ENCODE measurements at regions not wholly inside any gene's neighbourhood (a gene's known extent, or its start where the extent isn't known, plus 50 kb on each side); places are given as distances from the start of the nearest gene placed in this dataset.
A peak's percentile ranks its signal among the peaks of the same experiment; 100 is the strongest.

DNA sequence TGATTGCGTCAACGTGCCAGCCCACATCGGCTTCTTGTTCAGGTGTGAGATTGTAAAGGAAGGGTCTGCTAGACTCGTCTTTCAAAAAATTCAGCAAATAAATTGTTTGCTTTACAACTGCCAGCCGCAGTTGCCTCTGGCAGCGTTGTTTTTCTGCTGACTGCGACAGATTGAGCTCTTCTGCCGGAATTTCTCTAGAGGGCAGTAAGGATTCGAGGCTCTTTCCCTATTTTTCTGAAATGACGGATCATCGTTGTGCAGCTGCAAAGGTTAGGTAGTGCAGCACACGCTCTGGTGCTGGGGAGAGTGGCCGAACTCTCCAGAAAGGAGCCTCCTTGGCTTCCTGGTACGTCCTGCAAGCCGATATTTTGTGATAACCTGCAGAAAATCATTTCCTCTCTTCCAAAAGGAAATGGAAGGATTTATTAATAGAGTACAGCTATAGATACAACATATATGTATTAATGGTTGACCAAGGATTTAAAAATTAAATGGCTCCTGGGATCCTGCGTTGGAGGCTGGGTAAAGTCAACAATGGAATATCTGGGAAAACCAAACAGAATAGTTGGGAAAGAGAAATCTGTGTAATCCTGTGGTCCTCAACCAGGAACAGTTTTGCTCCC lies 121.9 kb upstream of the ZFP64 start:
- no peak overlapping the region for H3K18ac ChIP-seq (ENCODE audit: extremely low read depth, low read length)
- H3K4ac ChIP-seq (replicated peaks; ENCODE audit: insufficient read length, low read depth, low read length): no peak overlapping the region
- H4K8ac ChIP-seq (ENCODE audit: extremely low read depth, insufficient read depth, low read length): no peak overlapping the region
- DNase-seq (ENCODE audit: low read depth in 1 of 2, low spot score in 2 of 2) (no peak), FAIRE-seq (peak; percentile 76)
- H3K23ac ChIP-seq (ENCODE audit: insufficient read length): no peak overlapping the region
- ChIA-PET POLR2A (ENCODE audit: partially characterized antibody) (no interaction called here), CTCF (ENCODE audit: partially characterized antibody) (interaction anchor here (0.6 to 3.5 kb wide), 27 partner anchors 10 to 1814 kb away, joined by 3 to 39 read pairs (median 4); no protein-coding TSS in a partner anchor)
- H3K4me2 ChIP-seq (ENCODE audit: insufficient read depth in 1 of 2, low read depth in 2 of 2, low read length in 2 of 2): no peak overlapping the region
- H3K9me3 ChIP-seq (ENCODE audit: insufficient read depth in 2 of 2, low read depth in 1 of 2, low read length in 1 of 2): no peaks in the 10 kb centered on the region
- no peak overlapping the region for H2BK20ac ChIP-seq (ENCODE audit: low read length)
- no peak overlapping the region for H2BK15ac ChIP-seq (ENCODE audit: low read length)
- H4K5ac ChIP-seq (ENCODE audit: insufficient read length, low read depth, low read length): no peak overlapping the region
- no peak overlapping the region for H2AFZ ChIP-seq (ENCODE audit: low read length)
- H3K27me3 ChIP-seq (replicated peaks in 1 of 4; ENCODE audit: control insufficient read depth in 3 of 4, extremely low read depth in 1 of 4, insufficient read depth in 3 of 4, low read length in 3 of 4): peaks cover 0 to 2% (median 0%) of the 10 kb centered on the region in 4 experiments; a peak in 1 of 7 replicates
- H3K79me2 ChIP-seq (ENCODE audit: control insufficient read depth in 1 of 2, insufficient read depth in 2 of 2, low read length in 2 of 2): no peaks in the 10 kb centered on the region
- H3K56ac ChIP-seq (replicated peaks; ENCODE audit: insufficient read length, low read depth, low read length): no peak overlapping the region
- no peak overlapping the region for H4K91ac ChIP-seq (replicated peaks; ENCODE audit: insufficient read length, low read length)
- H3K4me1 ChIP-seq (replicated peaks in 1 of 4; ENCODE audit: control insufficient read depth in 3 of 4, insufficient read depth in 4 of 4, low read length in 3 of 4): peaks cover 2 to 12% (median 6%) of the 10 kb centered on the region in 4 experiments; a peak in 6 of 7 replicates
- H2BK12ac ChIP-seq (ENCODE audit: low read depth, low read length): no peak overlapping the region
- no peak overlapping the region for H2AK5ac ChIP-seq (ENCODE audit: low read depth, low read length)
- H2BK120ac ChIP-seq (replicated peaks; ENCODE audit: low read depth, low read length): no peak overlapping the region
- 55% methylated on average over 16 of the region's 16 CpGs; no CpG with 5 or more reads in 1 of the 2 experiments for WGBS, 2 experiments (ENCODE audit: extremely low coverage in 1 of 2, insufficient coverage in 1 of 2, insufficient read length in 1 of 2, insufficient replicate concordance in 2 of 2, low coverage in 1 of 2, low lambda C conversion rate in 2 of 2, missing lambda C conversion rate in 1 of 2)
- H3K9ac ChIP-seq (replicated peaks in 1 of 4; ENCODE audit: extremely low read depth in 1 of 4, low read depth in 3 of 4, low read length in 3 of 4): no peak overlapping the region
- no peaks in the 10 kb centered on the region for H3K36me3 ChIP-seq (ENCODE audit: control insufficient read depth in 2 of 4, insufficient read depth in 4 of 4, low read length in 3 of 4)
- no peaks in the 10 kb centered on the region for H4K20me1 ChIP-seq (replicated peaks in 1 of 2; ENCODE audit: control insufficient read depth in 1 of 2, insufficient read depth in 2 of 2, low read length in 2 of 2)
- no peaks in the 10 kb centered on the region for H3K79me1 ChIP-seq (ENCODE audit: low read depth, low read length)
- H3K4me3 ChIP-seq (ENCODE audit: extremely low read depth in 1 of 4, insufficient read depth in 2 of 4, low read depth in 3 of 4, low read length in 4 of 4): no peak overlapping the region
- no peak overlapping the region for H3K14ac ChIP-seq (ENCODE audit: insufficient read length)
- no peaks in the 10 kb centered on the region; the same call in 1 of the 2 replicates for H3K23me2 ChIP-seq (ENCODE audit: low read depth, low read length)
- H3K27ac ChIP-seq (ENCODE audit: low read depth, low read length): no peak overlapping the region
- H2BK5ac ChIP-seq (ENCODE audit: low read depth, low read length): no peak overlapping the region
- TF ChIP-seq SP2 (IDR thresholded peaks at IDR 0.05; ENCODE audit: low read length) (no peak), SUZ12 (IDR thresholded peaks at IDR 0.05; ENCODE audit: low read length) (no peak), MAFK (IDR thresholded peaks at IDR 0.05; ENCODE audit: low read depth, low read length) (peak; percentile 90), SRF (IDR thresholded peaks at IDR 0.05; ENCODE audit: low read depth, low read length) (no peak), TEAD4 (IDR thresholded peaks at IDR 0.05; ENCODE audit: low read depth, low read length) (peak; percentile 75), RXRA (IDR thresholded peaks at IDR 0.05; ENCODE audit: insufficient read depth, low read depth, low read length) (no peak), SIN3A (conservative IDR thresholded peaks at IDR 0.05 in 1 of 2, IDR thresholded peaks at IDR 0.05 in 1 of 2; ENCODE audit: low read depth in 1 of 2, low read length in 2 of 2) (no peak), JUN (IDR thresholded peaks at IDR 0.05; ENCODE audit: low read depth, low read length) (no peak)
- TF ChIP-seq, protein P1, sequence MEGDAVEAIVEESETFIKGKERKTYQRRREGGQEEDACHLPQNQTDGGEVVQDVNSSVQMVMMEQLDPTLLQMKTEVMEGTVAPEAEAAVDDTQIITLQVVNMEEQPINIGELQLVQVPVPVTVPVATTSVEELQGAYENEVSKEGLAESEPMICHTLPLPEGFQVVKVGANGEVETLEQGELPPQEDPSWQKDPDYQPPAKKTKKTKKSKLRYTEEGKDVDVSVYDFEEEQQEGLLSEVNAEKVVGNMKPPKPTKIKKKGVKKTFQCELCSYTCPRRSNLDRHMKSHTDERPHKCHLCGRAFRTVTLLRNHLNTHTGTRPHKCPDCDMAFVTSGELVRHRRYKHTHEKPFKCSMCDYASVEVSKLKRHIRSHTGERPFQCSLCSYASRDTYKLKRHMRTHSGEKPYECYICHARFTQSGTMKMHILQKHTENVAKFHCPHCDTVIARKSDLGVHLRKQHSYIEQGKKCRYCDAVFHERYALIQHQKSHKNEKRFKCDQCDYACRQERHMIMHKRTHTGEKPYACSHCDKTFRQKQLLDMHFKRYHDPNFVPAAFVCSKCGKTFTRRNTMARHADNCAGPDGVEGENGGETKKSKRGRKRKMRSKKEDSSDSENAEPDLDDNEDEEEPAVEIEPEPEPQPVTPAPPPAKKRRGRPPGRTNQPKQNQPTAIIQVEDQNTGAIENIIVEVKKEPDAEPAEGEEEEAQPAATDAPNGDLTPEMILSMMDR (IDR thresholded peaks at IDR 0.05; ENCODE audit: control extremely low read depth in 1 of 3, insufficient read depth in 1 of 3, low read depth in 1 of 3, low read length in 3 of 3): peak in 2 of 3 experiments; percentile 64 to 71; a peak in 3 of 4 replicates
- TF ChIP-seq, protein P2, sequence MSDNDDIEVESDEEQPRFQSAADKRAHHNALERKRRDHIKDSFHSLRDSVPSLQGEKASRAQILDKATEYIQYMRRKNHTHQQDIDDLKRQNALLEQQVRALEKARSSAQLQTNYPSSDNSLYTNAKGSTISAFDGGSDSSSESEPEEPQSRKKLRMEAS (IDR thresholded peaks at IDR 0.05): no peak

Data from H1 (cell line).